Body of pancreas (tissue), 4 donors: ENCODE measurements at regions not wholly inside any gene's neighbourhood (a gene's known extent, or its start where the extent isn't known, plus 50 kb on each side); places are given as distances from the start of the nearest gene placed in this dataset.

ENCODE experiments used
- CTCF ChIP-seq, 7 experiments: fragments of 450-650 bp in 4 of 7; fragments of 200-600 bp in 3 of 7; sonication (generic) in 3 of 7; IDR thresholded peaks; one replicate each; pipeline ENCODE4 v1.5.1; 2016 to 2019; ENCODE audit warnings: antibody characterized with exemption in 7 of 7
- POLR2A ChIP-seq, 3 donors: fragments of 450-650 bp; IDR thresholded peaks; one replicate each; pipeline ENCODE4 v1.6.1; 2016; ENCODE audit warnings: antibody characterized with exemption in 3 of 3, mild to moderate bottlenecking in 2 of 3

DNA sequence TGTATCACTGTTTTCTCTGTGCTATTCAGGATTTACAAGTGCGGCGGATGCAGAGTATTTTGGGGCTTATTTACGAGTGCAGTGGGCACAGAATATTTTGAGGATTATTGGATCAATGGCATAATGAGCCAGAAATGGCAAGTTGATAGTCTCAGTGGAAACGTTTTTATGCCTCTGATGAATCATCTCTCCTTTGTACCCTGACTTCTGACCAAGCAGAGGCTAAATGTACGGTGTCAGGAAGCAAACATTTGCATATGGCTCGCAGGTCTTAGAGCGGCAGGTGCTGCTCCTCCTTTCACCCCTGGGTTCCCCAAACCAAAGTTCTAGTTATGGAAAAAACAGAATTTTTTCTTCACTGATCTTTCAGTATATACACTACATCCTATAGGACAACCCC is 94.5 kb downstream of the LIG4 start:
- TF ChIP-seq CTCF (IDR thresholded peaks at IDR 0.05) = no peak
- TF ChIP-seq POLR2A (IDR thresholded peaks at IDR 0.05) = no peak
